K562 (cell line): ENCODE measurements at regions not wholly inside any gene's neighbourhood (a gene's known extent, or its start where the extent isn't known, plus 50 kb on each side); places are given as distances from the start of the nearest gene placed in this dataset.

ENCODE experiments used
- ATAC-seq: fragments of 200-7000 bp; cut with Tn5 transposase; 3 replicates; pipeline ENCODE4 v1.9.1; 2020; ENCODE audit warnings: moderate library complexity
- BruUV-seq: library from RNA; stranded (reverse); fragments of 400-500 nt; replicated peaks from 2 replicates; lab custom pipeline; 2021; lab: Mats Ljungman, UMichigan
- CTCF ChIA-PET: fragments of 300-600 bp; formaldehyde crosslinking; extraction: SDS; loops from one replicate; lab custom pipeline; 2021; ENCODE audit warnings: low intra/inter-chr PET ratio; lab: Yijun Ruan, JAX
- POLR2A ChIA-PET: fragments of 300-600, 350-650 bp; sonication (Branson Sonifier 250); formaldehyde crosslinking; extraction: SDS; loops from one replicate; lab custom pipeline; 2021; ENCODE audit warnings: antibody characterized with exemption, inconsistent platforms; lab: Yijun Ruan, JAX
- DNase-seq, 4 experiments: peaks; one replicate each; pipeline versions ENCODE4 v3.0.0 to v3.0.0-alpha.2; 2011 to 2018; ENCODE audit warnings: low spot score in 3 of 4, mixed read lengths in 3 of 4; ENCODE audit errors: extremely low read depth in 1 of 4
- FAIRE-seq: peaks from 2 replicates; lab custom pipeline; 2011; peaks lifted over from hg19 to GRCh38; lab: Jason Lieb, UNC
- H2AFZ ChIP-seq: 2 replicates; pipeline ENCODE4 v1.6.0; 2011; ENCODE audit warnings: low read depth, low read length, control low read depth, inconsistent platforms
- H3K27ac ChIP-seq: fragments of 200-600 bp; 3 replicates; pipeline ENCODE4 v1.8.0; 2011; ENCODE audit warnings: low read depth, mild to moderate bottlenecking, control low read depth, inconsistent platforms, low read length, moderate library complexity, mixed read lengths; ENCODE audit errors: extremely low read depth
- H3K27me3 ChIP-seq, 2 experiments: fragments of 300-600 bp in 1 of 2; 2 replicates in 1 of 2; 3 replicates in 1 of 2; pipeline versions ENCODE4 v1.6.0 to v1.8.0; 2011; ENCODE audit warnings: inconsistent platforms in 2 of 2, low read length in 2 of 2, mild to moderate bottlenecking in 1 of 2, mixed read lengths in 1 of 2, moderate library complexity in 1 of 2; ENCODE audit not compliant: control insufficient read depth in 2 of 2, insufficient read depth in 2 of 2
- H3K36me3 ChIP-seq: fragments of 300-600 bp; 3 replicates; pipeline ENCODE4 v1.8.0; 2011; ENCODE audit warnings: mild to moderate bottlenecking, low read length, inconsistent platforms; ENCODE audit not compliant: control insufficient read depth, insufficient read depth
- H3K4me1 ChIP-seq, 2 experiments: fragments of 200-600 bp in 1 of 2; replicated peaks in 1 of 2; 2 replicates in 1 of 2; 3 replicates in 1 of 2; pipeline versions ENCODE4 v1.5.1 to v1.8.0; 2011; ENCODE audit warnings: inconsistent platforms in 2 of 2, low read length in 2 of 2, mild to moderate bottlenecking in 1 of 2, mixed read lengths in 1 of 2, moderate library complexity in 1 of 2; ENCODE audit not compliant: control insufficient read depth in 2 of 2, insufficient read depth in 2 of 2
- H3K4me2 ChIP-seq: 2 replicates; pipeline ENCODE4 v1.6.1; 2011; ENCODE audit warnings: low read length, control low read depth, inconsistent platforms, mixed read lengths; ENCODE audit not compliant: insufficient read depth
- H3K4me3 ChIP-seq: fragments of 200-600 bp; sonication (generic), shearing (Covaris generic); 2 replicates; pipeline ENCODE4 v1.5.1; 2016; ENCODE audit warnings: control low read depth, inconsistent platforms
- H3K79me2 ChIP-seq: fragments of 200-600 bp; 3 replicates; pipeline ENCODE4 v1.8.0; 2011; ENCODE audit warnings: low read length, inconsistent platforms; ENCODE audit not compliant: control insufficient read depth, insufficient read depth
- H3K9ac ChIP-seq, 2 experiments: 2 replicates each; pipeline versions ENCODE4 v1.6.0 to v1.6.1; 2011; ENCODE audit warnings: low read depth in 2 of 2, low read length in 2 of 2, control low read depth in 1 of 2, inconsistent platforms in 1 of 2, mild to moderate bottlenecking in 1 of 2, mixed read lengths in 1 of 2; ENCODE audit not compliant: insufficient read depth in 1 of 2
- H3K9me1 ChIP-seq: one replicate; pipeline ENCODE4 v1.6.0; 2011; ENCODE audit warnings: inconsistent platforms, mild to moderate bottlenecking, low read length, moderate library complexity; ENCODE audit not compliant: control insufficient read depth, insufficient read depth
- H3K9me3 ChIP-seq: replicated peaks from 2 replicates; pipeline ENCODE4 v1.5.1; 2011; ENCODE audit warnings: low read depth, low read length, inconsistent platforms; ENCODE audit not compliant: control insufficient read depth, insufficient read depth
- H4K20me1 ChIP-seq: replicated peaks from 2 replicates; pipeline ENCODE4 v1.6.1; 2011; ENCODE audit warnings: low read length, inconsistent platforms, mixed read lengths; ENCODE audit not compliant: control insufficient read depth, insufficient read depth
- BRD9 ChIP-seq: fragments of 450-650 bp; IDR thresholded peaks from 2 replicates; pipeline ENCODE4 v1.6.1; 2018; ENCODE audit warnings: low read depth; ENCODE audit not compliant: partially characterized antibody
- CGGBP1 ChIP-seq: fragments of 250-450 bp; sonication (Bioruptor Pico); IDR thresholded peaks from 2 replicates; pipeline ENCODE4 v1.9.0; 2021; ENCODE audit warnings: mild to moderate bottlenecking
- CHAMP1 ChIP-seq: fragments of 450-650 bp; IDR thresholded peaks from 2 replicates; pipeline ENCODE4 v1.6.1; 2016; ENCODE audit warnings: mild to moderate bottlenecking
- DPF2 ChIP-seq: fragments of 450-650 bp; IDR thresholded peaks from 2 replicates; pipeline ENCODE4 v1.6.1; 2016
- FOXP4 ChIP-seq: sonication (generic); formaldehyde crosslinking; IDR thresholded peaks from 2 replicates; pipeline ENCODE4 v1.8.0; 2022; ENCODE audit warnings: mild to moderate bottlenecking, missing genetic modification reagents, borderline replicate concordance
- IRF1 ChIP-seq: sonication (generic); formaldehyde crosslinking; IDR thresholded peaks from 2 replicates; pipeline ENCODE4 v1.8.0; 2022; ENCODE audit warnings: missing genetic modification reagents, mild to moderate bottlenecking, borderline replicate concordance
- MBD2 ChIP-seq: sonication (generic); IDR thresholded peaks from 2 replicates; pipeline ENCODE4 v1.6.1; 2016; ENCODE audit warnings: low read depth, borderline replicate concordance
- POLR3A ChIP-seq: IDR thresholded peaks from 2 replicates; pipeline ENCODE4 v1.6.1; 2011; ENCODE audit warnings: borderline replicate concordance, mild to moderate bottlenecking, moderate library complexity; ENCODE audit not compliant: insufficient read length, insufficient read depth; ENCODE audit errors: extremely low read depth
- ZHX1 ChIP-seq: fragments of 150-350 bp; conservative IDR thresholded peaks from 2 replicates; pipeline ENCODE4 v1.6.1; 2014; ENCODE audit warnings: low read length
- ZNF174 ChIP-seq: fragments of 250-450 bp; sonication (Bioruptor Pico); IDR thresholded peaks from 2 replicates; pipeline ENCODE4 v1.4.0; 2020; ENCODE audit warnings: mild to moderate bottlenecking
- ZNF449 ChIP-seq: fragments of 250-450 bp; sonication (Bioruptor Pico); IDR thresholded peaks from 2 replicates; pipeline ENCODE4 v1.8.0; 2022; ENCODE audit warnings: moderate library complexity, mild to moderate bottlenecking, inconsistent platforms
- ZSCAN29 ChIP-seq: fragments of 450-650 bp; IDR thresholded peaks from 2 replicates; pipeline ENCODE4 v1.6.1; 2017
- WGBS: fragments of 100-300 bp; shearing (Covaris generic); methylation state at CpG from one replicate; pipeline ENCODE4 v1.1.6; 2016; ENCODE audit warnings: low coverage, mixed read lengths; ENCODE audit not compliant: insufficient coverage; ENCODE audit errors: missing lambda C conversion rate; 5-methylcytosine and 5-hydroxymethylcytosine counted together
- in situ Hi-C: fragments of 300-500 bp; cut with MboI; formaldehyde crosslinking; loops from 4 replicates; pipeline ENCODE4 v1.15.0; 2018; ENCODE audit warnings: inconsistent platforms, mixed read lengths
- intact Hi-C: fragments of 100-400 bp; cut with micrococcal nuclease; formaldehyde crosslinking; loops from 2 replicates; pipeline ENCODE4 v1.14.2; 2022

- WGBS, result 0% methylated on average over 2 of the region's 2 CpGs
- Histone ChIP-seq H3K27ac (no peak overlapping the region), H3K9me3 (no peaks in the 10 kb centered on the region), H3K27me3 (no peaks in the 10 kb centered on the region), H3K4me2 (no peak overlapping the region), H4K20me1 (no peaks in the 10 kb centered on the region), H3K79me2 (no peaks in the 10 kb centered on the region), H3K4me1 (no peaks in the 10 kb centered on the region), H3K36me3 (no peaks in the 10 kb centered on the region), H2AFZ (no peak overlapping the region), H3K9ac (no peak overlapping the region), H3K4me3 (no peak overlapping the region), H3K9me1 (no peaks in the 10 kb centered on the region)
- ChIA-PET POLR2A (no interaction called here), CTCF (no interaction called here)
- in situ Hi-C loops (no loop called here), intact Hi-C loops (no loop called here)
- FAIRE-seq (no peak), ATAC-seq (no peak), DNase-seq (no peak)
- BruUV-seq, result no TSS peak
- TF ChIP-seq ZNF174 (CRISPR knock-in tag) (no peak), ZNF449 (CRISPR knock-in tag) (no peak), BRD9 (no peak), CGGBP1 (CRISPR knock-in tag) (no peak), POLR3A (no peak), ZSCAN29 (no peak), IRF1 (CRISPR knock-in tag) (no peak), ZHX1 (no peak), MBD2 (no peak), FOXP4 (no peak), CHAMP1 (no peak), DPF2 (no peak)
Measured at GRCh38 chr2:234195516-234195915, 145.0 kb downstream of the SPP2 start.
